NCI-H2107 (cell line): ENCODE measurements at regions not wholly inside any gene's neighbourhood (a gene's known extent, or its start where the extent isn't known, plus 50 kb on each side); places are given as distances from the start of the nearest gene placed in this dataset.
"Not testable (repeated sequence)": the region's sequence is repeated elsewhere in the genome, so short reads cannot be mapped to it uniquely, and the experiment has no call there.

Source experiments
- DNase-seq: peaks from one replicate; lab custom pipeline; 2025; lab: John Stamatoyannopoulos, UW

DNA sequence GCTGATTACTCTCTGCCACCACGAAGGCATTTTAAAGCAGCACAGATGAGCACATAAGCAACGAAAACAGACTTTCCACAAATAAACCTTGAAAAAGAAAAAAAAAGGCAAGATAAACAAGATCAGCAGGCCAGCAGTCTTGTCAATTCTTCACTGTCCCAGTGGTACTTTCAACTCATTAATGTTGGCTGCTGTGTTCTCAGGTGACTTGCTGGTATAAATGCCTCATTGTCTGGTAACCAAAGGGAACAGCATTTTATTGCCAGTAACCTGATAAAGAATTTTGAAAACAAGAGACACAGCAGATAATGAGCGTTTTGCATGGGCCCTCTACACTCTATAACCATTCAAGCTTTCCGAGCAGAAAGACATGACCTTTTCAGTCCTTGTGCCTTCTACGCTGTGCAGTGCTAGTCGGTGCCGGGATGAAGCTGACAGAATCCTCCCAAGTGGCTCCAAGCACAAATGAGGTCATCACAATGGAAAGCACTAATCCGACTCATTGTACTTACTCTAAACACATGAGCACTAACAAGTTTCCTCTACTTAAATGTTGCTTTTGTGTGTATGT is 242.9 kb upstream of the FRG1 start:
- not testable (repeated sequence) for DNase-seq

GRCh38 chr4:189703000-189703399 is 237.7 kb upstream of the FRG1 start:
- not testable (repeated sequence) for DNase-seq

- not testable (repeated sequence) for DNase-seq
Observed at GRCh38 chr4:189706821-189707220, 233.9 kb upstream of the FRG1 start.

GRCh38 chr4:189707227-189707626 is 233.4 kb upstream of the FRG1 start:
- DNase-seq = not testable (repeated sequence)

DNA sequence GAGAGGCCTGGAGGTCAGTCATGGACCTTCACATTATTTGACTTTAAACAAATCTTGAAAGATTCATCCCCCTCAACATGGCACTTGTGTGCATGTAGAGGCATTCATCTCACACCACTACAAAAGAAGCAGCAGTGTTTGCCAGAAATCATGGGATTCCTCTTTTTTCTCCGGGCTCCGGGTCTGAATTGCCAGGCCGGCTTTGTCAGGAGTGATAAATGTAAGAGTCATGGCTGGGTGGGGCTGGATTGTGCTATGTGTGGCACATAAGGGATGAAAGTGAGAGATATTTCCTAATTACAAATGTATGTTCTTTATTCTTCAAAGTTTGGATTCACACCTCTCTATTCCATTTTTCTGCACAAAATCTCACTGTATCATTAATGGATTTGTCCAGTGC is 228.7 kb upstream of the FRG1 start:
- not testable (repeated sequence) for DNase-seq

- not testable (repeated sequence) for DNase-seq
Observed at GRCh38 chr4:189721016-189721993, 219.4 kb upstream of the FRG1 start.

GRCh38 chr4:189722324-189723003 is 218.2 kb upstream of the FRG1 start:
- DNase-seq = peak; percentile 1

GRCh38 chr4:189727982-189728638 is 212.6 kb upstream of the FRG1 start:
- DNase-seq = not testable (repeated sequence)

GRCh38 chr4:189731989-189732388 is 208.7 kb upstream of the FRG1 start:
- not testable (repeated sequence) for DNase-seq

DNA sequence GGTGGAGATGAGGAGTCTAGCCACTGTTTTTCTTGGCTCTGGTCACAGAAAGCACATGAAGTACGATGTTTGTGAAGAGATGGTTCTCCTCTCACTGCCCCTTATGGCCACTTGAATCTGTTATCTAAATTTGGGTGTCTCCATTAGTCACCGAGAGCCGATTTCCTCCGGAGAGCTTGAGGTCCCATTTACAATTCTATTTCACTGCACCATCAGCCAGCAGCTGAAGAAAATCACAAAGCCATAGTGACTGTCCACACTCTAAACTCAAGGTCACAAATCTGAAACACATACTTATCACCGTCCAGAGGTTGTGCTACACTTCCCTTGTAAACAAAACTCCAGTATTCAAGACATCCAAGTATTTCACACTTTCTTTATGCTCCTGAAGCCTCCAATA is 207.2 kb upstream of the FRG1 start:
- DNase-seq = not testable (repeated sequence)

DNA sequence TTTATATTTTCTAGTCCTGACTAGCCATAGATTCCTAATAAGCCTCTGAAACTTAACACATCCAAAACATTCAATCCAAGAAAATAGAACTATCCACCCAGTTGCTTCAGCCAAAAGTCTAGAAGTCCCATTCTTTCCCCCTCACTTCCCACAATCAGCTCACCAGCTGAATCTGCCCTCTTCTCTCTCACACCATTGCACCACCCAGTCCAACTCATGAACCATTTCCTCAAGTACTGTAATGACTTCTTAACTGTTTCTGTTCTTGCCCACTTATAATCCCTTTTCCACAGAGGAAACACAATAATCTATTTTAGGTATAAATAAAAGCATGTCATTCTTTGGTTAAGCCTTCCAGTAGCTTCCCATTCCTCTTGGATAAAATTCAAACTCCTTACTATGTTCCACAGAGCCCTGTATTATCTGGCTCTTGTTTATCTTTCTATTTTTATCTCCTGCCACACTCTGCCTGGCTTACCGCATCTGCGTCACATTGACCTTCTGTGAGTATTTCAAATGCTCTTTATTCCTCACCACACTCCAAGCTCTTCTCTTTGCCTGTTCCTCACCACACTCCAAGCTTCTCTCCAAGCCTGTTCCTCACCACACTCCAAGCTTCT is 205.9 kb upstream of the FRG1 start:
- DNase-seq = not testable (repeated sequence)

- DNase-seq = not testable (repeated sequence)
Observed at GRCh38 chr4:189736656-189737055, 204.0 kb upstream of the FRG1 start.

- not testable (repeated sequence) for DNase-seq
Observed at GRCh38 chr4:189740118-189740517, 200.6 kb upstream of the FRG1 start.

DNA sequence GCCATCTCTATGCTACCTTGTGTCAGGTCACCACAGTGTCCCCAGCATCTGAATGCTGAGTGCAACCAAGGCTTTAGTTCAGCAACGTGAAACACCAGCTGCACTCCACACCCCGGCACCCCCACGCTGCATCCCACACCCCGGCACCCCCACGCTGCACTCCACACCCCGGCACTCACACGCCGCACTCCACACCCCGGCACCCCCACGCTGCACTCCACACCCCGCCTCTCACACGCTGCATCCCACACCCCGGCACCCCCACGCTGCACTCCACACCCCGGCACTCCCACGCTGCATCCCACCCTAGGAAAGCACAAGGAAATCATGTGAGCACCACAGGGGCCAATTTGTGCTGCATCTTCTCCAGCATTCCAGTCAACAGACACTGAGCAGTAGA is 199.8 kb upstream of the FRG1 start:
- no peak for DNase-seq

DNA sequence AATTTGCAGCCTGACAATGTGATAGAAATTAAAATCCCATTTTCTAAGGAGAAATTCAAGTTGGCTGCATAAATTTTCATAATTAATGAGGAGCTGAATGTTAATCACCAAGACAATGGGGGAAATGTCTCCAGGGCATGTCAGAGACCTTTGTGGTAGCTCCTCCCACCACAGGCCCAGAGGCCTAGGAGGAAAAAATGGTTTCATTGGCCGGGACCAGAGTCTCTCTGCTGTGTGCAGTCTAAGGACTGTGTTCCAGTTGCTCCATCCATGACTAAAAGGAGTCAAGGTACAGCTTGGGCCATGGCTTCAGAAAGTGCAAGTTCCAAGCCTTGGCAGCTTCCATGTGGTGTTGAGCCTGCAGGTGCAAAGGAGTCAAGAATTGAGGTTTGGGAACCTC is 187.6 kb upstream of the FRG1 start:
- not testable (repeated sequence) for DNase-seq

DNA sequence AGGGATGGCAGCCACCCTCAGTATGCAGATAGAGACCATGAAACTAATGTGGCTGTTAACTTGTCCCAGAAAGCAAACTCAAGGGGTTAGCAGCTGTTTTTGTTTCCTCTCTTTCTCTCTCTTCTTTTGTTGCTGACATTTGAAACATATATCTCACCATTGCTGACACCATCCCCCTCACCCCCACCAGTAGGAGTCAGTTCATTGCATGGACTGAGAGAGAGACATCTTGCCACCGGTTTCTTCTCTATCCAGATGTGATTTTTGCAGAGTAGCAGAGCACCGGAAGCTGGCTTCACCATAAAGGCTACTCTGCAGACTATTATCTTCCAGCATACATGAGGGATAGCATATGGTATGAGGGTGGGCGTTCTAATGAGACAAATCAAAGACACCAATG is 177.1 kb upstream of the FRG1 start:
- DNase-seq = no peak

GRCh38 chr4:189765301-189765700 is 175.4 kb upstream of the FRG1 start:
- no peak for DNase-seq

DNA sequence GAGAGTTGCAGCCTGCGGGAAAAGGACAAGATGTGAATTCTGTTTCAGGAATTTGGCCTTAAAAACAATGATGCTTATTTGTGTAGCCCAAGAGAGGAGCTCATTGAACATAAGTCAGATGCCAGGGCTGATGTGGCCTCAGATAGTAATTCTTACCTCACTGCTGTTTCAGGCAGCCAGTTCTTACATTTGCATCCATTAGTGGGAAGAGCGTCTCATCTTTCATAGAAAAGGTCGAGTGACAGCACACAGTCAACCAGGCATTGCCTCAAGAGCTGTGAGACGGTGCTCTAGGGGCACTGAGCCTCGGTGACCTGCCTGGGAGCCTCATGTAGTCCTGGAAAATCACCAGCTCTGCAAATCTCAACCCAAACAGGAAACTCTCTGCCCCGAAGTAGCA is 174.9 kb upstream of the FRG1 start:
- DNase-seq = no peak

- no peak for DNase-seq
Observed at GRCh38 chr4:189767941-189768340, 172.7 kb upstream of the FRG1 start.

DNA sequence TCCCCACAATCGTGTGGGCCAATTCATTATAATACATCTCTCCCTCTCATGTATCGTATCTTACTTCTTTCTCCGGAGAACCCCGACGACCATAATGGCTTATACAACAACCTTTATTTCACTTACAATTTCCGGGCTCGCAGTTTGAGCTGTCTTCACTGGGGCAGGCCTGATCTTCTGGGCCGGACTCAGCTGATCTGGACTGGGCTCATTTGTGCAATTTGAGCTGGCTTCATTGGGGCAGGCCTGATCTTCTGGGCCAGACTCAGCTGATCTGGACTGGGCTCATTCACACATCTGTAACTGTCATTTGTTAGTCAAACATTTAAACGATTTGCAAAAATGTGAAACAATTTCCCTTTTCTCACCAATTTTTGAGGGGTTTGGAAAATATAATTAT is 171.5 kb upstream of the FRG1 start:
- DNase-seq = no peak

DNA sequence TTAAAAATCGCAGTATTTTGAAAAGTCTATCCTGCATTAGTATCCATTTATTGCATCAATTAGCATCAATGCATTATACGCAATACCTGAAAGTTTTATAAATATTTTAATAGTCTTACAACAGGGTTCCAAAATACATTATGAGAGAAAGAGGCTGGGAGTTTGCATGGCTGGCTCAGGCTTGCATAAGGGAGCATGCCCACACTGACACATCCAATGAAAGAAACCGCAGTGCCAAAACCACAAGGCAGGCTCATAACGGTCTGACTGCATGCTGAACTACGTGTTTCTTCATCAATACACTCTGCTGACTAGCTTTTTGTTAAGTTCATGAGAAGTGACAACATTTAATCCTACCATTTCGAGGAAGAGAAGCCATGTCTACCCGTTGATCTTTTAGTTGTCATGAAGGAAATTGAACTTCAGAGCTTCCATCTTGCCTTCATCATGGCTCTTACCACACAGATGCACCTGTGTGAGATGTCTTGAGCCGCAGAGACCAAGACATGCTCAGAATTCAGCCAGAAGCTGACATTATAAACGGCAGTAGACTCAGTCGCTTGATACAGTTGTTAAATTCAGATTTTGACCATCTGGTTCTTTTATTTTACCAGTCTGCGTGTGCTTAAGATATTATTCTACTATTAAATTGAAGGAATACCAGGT is 168.8 kb upstream of the FRG1 start:
- DNase-seq = no peak
